Uterus (tissue), 3 donors: ENCODE measurements at regions not wholly inside any gene's neighbourhood (a gene's known extent, or its start where the extent isn't known, plus 50 kb on each side); places are given as distances from the start of the nearest gene placed in this dataset.

Experiments
- DNase-seq, 2 donors: peaks; one replicate each; pipeline ENCODE4 v3.0.0-alpha.2; 2019 to 2020
- H3K27ac ChIP-seq, 2 donors: fragments of 200-600 bp; sonication (generic); 1 replicate in 1 of 2; 2 replicates in 1 of 2; pipeline ENCODE4 v1.5.1; 2016 to 2018
- H3K27me3 ChIP-seq, 2 donors: fragments of 200-600 bp; sonication (generic); one replicate each; pipeline ENCODE4 v1.5.1; 2018 to 2019; ENCODE audit warnings: control low read depth in 1 of 2
- H3K36me3 ChIP-seq, 2 donors: fragments of 200-600 bp; sonication (generic); one replicate each; pipeline ENCODE4 v1.5.1; 2019; ENCODE audit warnings: control low read depth in 1 of 2
- H3K4me1 ChIP-seq, 2 donors: fragments of 200-600 bp; sonication (generic); one replicate each; pipeline ENCODE4 v1.5.1; 2018 to 2019; ENCODE audit warnings: control low read depth in 1 of 2
- H3K4me3 ChIP-seq, 2 donors: fragments of 200-600 bp; sonication (generic); 1 replicate in 1 of 2; 2 replicates in 1 of 2; pipeline ENCODE4 v1.5.1; 2018 to 2019; ENCODE audit warnings: mild to moderate bottlenecking in 1 of 2
- H3K9me3 ChIP-seq, 2 donors: fragments of 200-600 bp; sonication (generic); one replicate each; pipeline ENCODE4 v1.5.1; 2019; ENCODE audit warnings: control low read depth in 1 of 2
- CTCF ChIP-seq, 4 experiments: fragments of 200-600 bp in 2 of 4; fragments of 450-650 bp in 2 of 4; sonication (generic) in 2 of 4; IDR thresholded peaks; one replicate each; pipeline ENCODE4 v1.5.1; 2016 to 2019; ENCODE audit warnings: antibody characterized with exemption in 4 of 4, mild to moderate bottlenecking in 2 of 4, moderate library complexity in 1 of 4
- POLR2A ChIP-seq, 2 donors: fragments of 450-650 bp; IDR thresholded peaks; one replicate each; pipeline ENCODE4 v1.6.1; 2016; ENCODE audit warnings: antibody characterized with exemption in 2 of 2, mild to moderate bottlenecking in 1 of 2, moderate library complexity in 1 of 2
- intact Hi-C: fragments of 100-400 bp; cut with DNase I; formaldehyde crosslinking; loops from one replicate; pipeline ENCODE4 v1.15.1; 2023; ENCODE audit warnings: low total_unique reads
- donor health status: DM: yes; HTN: yes; CAD: no.

GRCh38 chr12:104873374-104873773 is 84.7 kb downstream of the SLC41A2 start:
- Histone ChIP-seq H3K36me3 (no peaks in the 10 kb centered on the region), H3K4me3 (no peak overlapping the region), H3K27me3 (no peaks in the 10 kb centered on the region), H3K27ac (no peak overlapping the region), H3K9me3 (no peaks in the 10 kb centered on the region), H3K4me1 (no peaks in the 10 kb centered on the region)
- TF ChIP-seq POLR2A (IDR thresholded peaks at IDR 0.05) (no peak), CTCF (IDR thresholded peaks at IDR 0.05) (no peak)
- DNase-seq, result no peak
- intact Hi-C loops, result no loop called here

GRCh38 chr12:104870797-104871196 is 87.3 kb downstream of the SLC41A2 start:
- H3K9me3 ChIP-seq, result no peaks in the 10 kb centered on the region
- TF ChIP-seq POLR2A (IDR thresholded peaks at IDR 0.05), result no peak
- no peak for TF ChIP-seq CTCF (IDR thresholded peaks at IDR 0.05)
- H3K4me3 ChIP-seq, result no peak overlapping the region
- no peaks in the 10 kb centered on the region for H3K36me3 ChIP-seq
- H3K27ac ChIP-seq, result no peak overlapping the region
- intact Hi-C loops, result no loop called here
- no peaks in the 10 kb centered on the region for H3K4me1 ChIP-seq
- DNase-seq, result no peak
- H3K27me3 ChIP-seq, result no peaks in the 10 kb centered on the region

GRCh38 chr12:104866291-104866690 is 91.8 kb downstream of the SLC41A2 start:
- Histone ChIP-seq H3K36me3 (no peaks in the 10 kb centered on the region), H3K27me3 (no peaks in the 10 kb centered on the region), H3K4me3 (no peak overlapping the region), H3K4me1 (no peaks in the 10 kb centered on the region), H3K27ac (no peak overlapping the region), H3K9me3 (no peaks in the 10 kb centered on the region)
- intact Hi-C loops, result no loop called here
- no peak for DNase-seq
- TF ChIP-seq CTCF (IDR thresholded peaks at IDR 0.05) (no peak), POLR2A (IDR thresholded peaks at IDR 0.05) (no peak)

GRCh38 chr12:104865080-104865479 is 93.0 kb downstream of the SLC41A2 start:
- no peaks in the 10 kb centered on the region for H3K27me3 ChIP-seq
- no peaks in the 10 kb centered on the region for H3K9me3 ChIP-seq
- no peak for TF ChIP-seq POLR2A (IDR thresholded peaks at IDR 0.05)
- TF ChIP-seq CTCF (IDR thresholded peaks at IDR 0.05), result no peak
- no peak overlapping the region for H3K27ac ChIP-seq
- intact Hi-C loops, result no loop called here
- no peaks in the 10 kb centered on the region for H3K36me3 ChIP-seq
- DNase-seq, result no peak
- H3K4me1 ChIP-seq, result no peaks in the 10 kb centered on the region
- no peak overlapping the region for H3K4me3 ChIP-seq

GRCh38 chr12:104864668-104865067 is 93.4 kb downstream of the SLC41A2 start:
- H3K36me3 ChIP-seq, result no peaks in the 10 kb centered on the region
- H3K4me3 ChIP-seq, result no peak overlapping the region
- H3K27me3 ChIP-seq, result no peaks in the 10 kb centered on the region
- TF ChIP-seq POLR2A (IDR thresholded peaks at IDR 0.05) (no peak), CTCF (IDR thresholded peaks at IDR 0.05) (no peak)
- intact Hi-C loops, result no loop called here
- no peaks in the 10 kb centered on the region for H3K4me1 ChIP-seq
- H3K27ac ChIP-seq, result no peak overlapping the region
- DNase-seq, result no peak
- H3K9me3 ChIP-seq, result no peaks in the 10 kb centered on the region
